H1 (cell line): ENCODE measurements at regions not wholly inside any gene's neighbourhood (a gene's known extent, or its start where the extent isn't known, plus 50 kb on each side); places are given as distances from the start of the nearest gene placed in this dataset.

ENCODE experiments used
- CTCF ChIA-PET: fragments of 300-600 bp; sonication (Branson Sonifier 250); formaldehyde crosslinking; loops from one replicate; lab custom pipeline; 2021; ENCODE audit not compliant: partially characterized antibody; lab: Charles Lee
- POLR2A ChIA-PET: fragments of 300-600 bp; sonication (Branson Sonifier 250); formaldehyde crosslinking; loops from one replicate; lab custom pipeline; 2021; ENCODE audit warnings: inconsistent platforms; ENCODE audit not compliant: partially characterized antibody; lab: Charles Lee
- DNase-seq, 2 experiments: peaks; one replicate each; pipeline versions ENCODE4 v3.0.0 to v3.0.0-alpha.2; 2010 to 2022; ENCODE audit warnings: low spot score in 2 of 2, low read depth in 1 of 2, mixed read lengths in 1 of 2
- FAIRE-seq: peaks from 2 replicates; lab custom pipeline; 2011; peaks lifted over from hg19 to GRCh38; lab: Jason Lieb, UNC
- H2AFZ ChIP-seq: 2 replicates; pipeline ENCODE4 v1.8.1; 2012; ENCODE audit warnings: low read length, inconsistent platforms
- H2AK5ac ChIP-seq: 2 replicates; pipeline ENCODE4 v1.6.1; 2013; ENCODE audit warnings: low read depth, low read length
- H2BK120ac ChIP-seq: replicated peaks from 2 replicates; pipeline ENCODE3; 2013; ENCODE audit warnings: low read depth, low read length, inconsistent platforms
- H2BK12ac ChIP-seq: 2 replicates; pipeline ENCODE4 v1.6.1; 2013; ENCODE audit warnings: low read depth, low read length
- H2BK15ac ChIP-seq: 2 replicates; pipeline ENCODE4 v1.6.1; 2013; ENCODE audit warnings: low read length
- H2BK20ac ChIP-seq: 2 replicates; pipeline ENCODE4 v1.6.1; 2013; ENCODE audit warnings: low read length
- H2BK5ac ChIP-seq: 2 replicates; pipeline ENCODE4 v1.6.1; 2013; ENCODE audit warnings: low read depth, low read length
- H3K14ac ChIP-seq: 2 replicates; pipeline ENCODE4 v1.6.1; 2013; ENCODE audit warnings: inconsistent platforms; ENCODE audit not compliant: insufficient read length
- H3K18ac ChIP-seq: 2 replicates; pipeline ENCODE4 v1.6.1; 2013; ENCODE audit warnings: low read length; ENCODE audit errors: extremely low read depth
- H3K23ac ChIP-seq: 2 replicates; pipeline ENCODE4 v1.6.1; 2013; ENCODE audit warnings: inconsistent platforms; ENCODE audit not compliant: insufficient read length
- H3K23me2 ChIP-seq: 2 replicates; pipeline ENCODE4 v1.6.1; 2013; ENCODE audit warnings: low read depth, low read length
- H3K27ac ChIP-seq: 2 replicates; pipeline ENCODE4 v1.6.1; 2011; ENCODE audit warnings: low read depth, low read length, inconsistent platforms
- H3K27me3 ChIP-seq, 4 experiments: replicated peaks in 1 of 4; 1 replicate in 1 of 4; 2 replicates in 3 of 4; pipeline versions ENCODE4 v1.6.1 to v1.8.1; 2011 to 2013; ENCODE audit warnings: low read length in 3 of 4, mild to moderate bottlenecking in 3 of 4, inconsistent platforms in 2 of 4, mixed read lengths in 2 of 4, moderate library complexity in 1 of 4; ENCODE audit not compliant: control insufficient read depth in 3 of 4, insufficient read depth in 3 of 4; ENCODE audit errors: extremely low read depth in 1 of 4
- H3K36me3 ChIP-seq, 4 experiments: 2 replicates each; pipeline versions ENCODE4 v1.6.1 to v1.8.1; 2011 to 2013; ENCODE audit warnings: mild to moderate bottlenecking in 4 of 4, low read length in 3 of 4, moderate library complexity in 2 of 4, control low read depth in 1 of 4, inconsistent platforms in 1 of 4; ENCODE audit not compliant: insufficient read depth in 4 of 4, control insufficient read depth in 2 of 4
- H3K4ac ChIP-seq: replicated peaks from 2 replicates; pipeline ENCODE3; 2013; ENCODE audit warnings: low read length, low read depth, mixed read lengths, inconsistent platforms; ENCODE audit not compliant: insufficient read length
- H3K4me1 ChIP-seq, 4 experiments: replicated peaks in 1 of 4; 1 replicate in 1 of 4; 2 replicates in 3 of 4; pipeline versions ENCODE4 v1.6.1 to v1.8.1; 2011 to 2013; ENCODE audit warnings: low read length in 3 of 4, inconsistent platforms in 2 of 4, mixed read lengths in 1 of 4; ENCODE audit not compliant: insufficient read depth in 4 of 4, control insufficient read depth in 3 of 4
- H3K4me2 ChIP-seq, 2 experiments: 2 replicates each; pipeline versions ENCODE4 v1.6.1 to v1.8.1; 2011 to 2013; ENCODE audit warnings: low read depth in 2 of 2, low read length in 2 of 2, control low read depth in 1 of 2, inconsistent platforms in 1 of 2, mild to moderate bottlenecking in 1 of 2; ENCODE audit not compliant: insufficient read depth in 1 of 2
- H3K4me3 ChIP-seq, 4 experiments: fragments of 200-600, 300-600 bp in 1 of 4; sonication (generic), shearing (Covaris generic), sonication (Bioruptor Twin) in 1 of 4; 2 replicates each; pipeline versions ENCODE4 v1.5.1 to v1.8.1; 2011 to 2016; ENCODE audit warnings: low read length in 4 of 4, low read depth in 3 of 4, control low read depth in 2 of 4, inconsistent platforms in 2 of 4, mild to moderate bottlenecking in 2 of 4, mixed read lengths in 1 of 4, moderate library complexity in 1 of 4; ENCODE audit not compliant: insufficient read depth in 2 of 4; ENCODE audit errors: extremely low read depth in 1 of 4
- H3K56ac ChIP-seq: replicated peaks from 2 replicates; pipeline ENCODE3; 2013; ENCODE audit warnings: low read depth, mild to moderate bottlenecking, mixed read lengths, low read length, inconsistent platforms; ENCODE audit not compliant: insufficient read length
- H3K79me1 ChIP-seq: 2 replicates; pipeline ENCODE4 v1.6.1; 2013; ENCODE audit warnings: low read depth, low read length, control low read depth
- H3K79me2 ChIP-seq, 2 experiments: 2 replicates each; pipeline versions ENCODE4 v1.6.1 to v1.8.1; 2012 to 2013; ENCODE audit warnings: low read length in 2 of 2, mild to moderate bottlenecking in 2 of 2, inconsistent platforms in 1 of 2; ENCODE audit not compliant: insufficient read depth in 2 of 2, control insufficient read depth in 1 of 2
- H3K9ac ChIP-seq, 4 experiments: replicated peaks in 1 of 4; 1 replicate in 1 of 4; 2 replicates in 3 of 4; pipeline versions ENCODE4 v1.6.1 to v1.8.1; 2011 to 2013; ENCODE audit warnings: low read depth in 3 of 4, low read length in 3 of 4, control low read depth in 2 of 4, mild to moderate bottlenecking in 2 of 4, moderate library complexity in 2 of 4, inconsistent platforms in 1 of 4; ENCODE audit errors: extremely low read depth in 1 of 4
- H3K9me3 ChIP-seq, 2 experiments: 2 replicates each; pipeline versions ENCODE4 v1.6.1 to v1.8.1; 2012 to 2013; ENCODE audit warnings: mild to moderate bottlenecking in 2 of 2, moderate library complexity in 2 of 2, control low read depth in 1 of 2, inconsistent platforms in 1 of 2, low read depth in 1 of 2, low read length in 1 of 2, mixed read lengths in 1 of 2; ENCODE audit not compliant: insufficient read depth in 2 of 2
- H4K20me1 ChIP-seq, 2 experiments: replicated peaks in 1 of 2; 2 replicates each; pipeline versions ENCODE3 to v1.8.1; 2011 to 2013; ENCODE audit warnings: inconsistent platforms in 2 of 2, low read length in 2 of 2, mild to moderate bottlenecking in 1 of 2; ENCODE audit not compliant: insufficient read depth in 2 of 2, control insufficient read depth in 1 of 2
- H4K5ac ChIP-seq: 2 replicates; pipeline ENCODE4 v1.6.1; 2013; ENCODE audit warnings: low read length, low read depth, mixed read lengths, inconsistent platforms; ENCODE audit not compliant: insufficient read length
- H4K8ac ChIP-seq: 2 replicates; pipeline ENCODE4 v1.8.0; 2013; ENCODE audit warnings: mild to moderate bottlenecking, moderate library complexity, low read length, inconsistent platforms; ENCODE audit not compliant: insufficient read depth; ENCODE audit errors: extremely low read depth
- H4K91ac ChIP-seq: replicated peaks from 2 replicates; pipeline ENCODE3; 2013; ENCODE audit warnings: low read length, mixed read lengths, inconsistent platforms; ENCODE audit not compliant: insufficient read length
- BACH1 ChIP-seq: IDR thresholded peaks from 2 replicates; pipeline ENCODE4 v1.6.1; 2012; ENCODE audit warnings: low read length, improper control_type of control experiment
- CREB1 ChIP-seq: IDR thresholded peaks from 2 replicates; pipeline ENCODE4 v1.6.1; 2012; ENCODE audit warnings: inconsistent platforms
- HDAC2 ChIP-seq, 2 experiments: fragments of 300-600 bp in 1 of 2; sonication (generic) in 1 of 2; IDR thresholded peaks; 2 replicates each; pipeline ENCODE4 v1.6.1; 2011 to 2012; ENCODE audit warnings: low read depth in 2 of 2, low read length in 2 of 2, mild to moderate bottlenecking in 2 of 2, moderate library complexity in 2 of 2, borderline replicate concordance in 1 of 2, inconsistent platforms in 1 of 2
- JUND ChIP-seq: IDR thresholded peaks from 2 replicates; pipeline ENCODE4 v1.6.1; 2011; ENCODE audit warnings: mild to moderate bottlenecking, improper control_type of control experiment, low read length
- KDM5A ChIP-seq: fragments of 200-600 bp; IDR thresholded peaks from 2 replicates; pipeline ENCODE4 v1.7.1; 2012; ENCODE audit warnings: mild to moderate bottlenecking, low read length, inconsistent platforms, mixed read lengths
- NRF1 ChIP-seq: IDR thresholded peaks from 2 replicates; pipeline ENCODE4 v1.6.1; 2011; ENCODE audit warnings: mild to moderate bottlenecking, low read depth, low read length, improper control_type of control experiment
- PHF8 ChIP-seq: fragments of 200-600 bp; sonication (generic); conservative IDR thresholded peaks from 2 replicates; pipeline ENCODE4 v1.7.1; 2012; ENCODE audit warnings: low read depth, mild to moderate bottlenecking, inconsistent platforms, low read length, moderate library complexity
- POU5F1 ChIP-seq: IDR thresholded peaks from 2 replicates; pipeline ENCODE4 v1.6.1; 2011; ENCODE audit warnings: low read depth, mild to moderate bottlenecking, low read length, moderate library complexity
- SAP30 ChIP-seq: fragments of 300-600 bp; sonication (generic); IDR thresholded peaks from 2 replicates; pipeline ENCODE4 v1.7.1; 2012; ENCODE audit warnings: low read length, moderate library complexity, mild to moderate bottlenecking, inconsistent platforms; ENCODE audit not compliant: insufficient read depth, insufficient replicate concordance
- SIN3A ChIP-seq, 2 experiments: IDR thresholded peaks in 1 of 2; conservative IDR thresholded peaks in 1 of 2; 2 replicates each; pipeline ENCODE4 v1.6.1; 2011 to 2012; ENCODE audit warnings: low read length in 2 of 2, improper control_type of control experiment in 1 of 2, low read depth in 1 of 2, mild to moderate bottlenecking in 1 of 2
- SRF ChIP-seq: IDR thresholded peaks from 2 replicates; pipeline ENCODE4 v1.6.1; 2011; ENCODE audit warnings: mild to moderate bottlenecking, low read depth, low read length, moderate library complexity
- SUZ12 ChIP-seq: fragments of 200-600 bp; sonication (generic); IDR thresholded peaks from 2 replicates; pipeline ENCODE4 v1.6.1; 2012; ENCODE audit warnings: mild to moderate bottlenecking, inconsistent platforms, low read length, moderate library complexity, mixed read lengths
- TAF1 ChIP-seq: IDR thresholded peaks from 2 replicates; pipeline ENCODE4 v1.6.1; 2011; ENCODE audit warnings: mild to moderate bottlenecking, low read depth, low read length
- TAF7 ChIP-seq: optimal IDR thresholded peaks from 2 replicates; pipeline ENCODE3; 2011; ENCODE audit warnings: low read depth, mild to moderate bottlenecking, inconsistent platforms, low read length, moderate library complexity, borderline replicate concordance
- WGBS, 2 experiments: shearing (Covaris generic) in 1 of 2; methylation state at CpG; one replicate each; pipeline versions ENCODE4 v1.1.6 to v1.1.7; 2013 to 2015; ENCODE audit warnings: low lambda C conversion rate in 2 of 2, mixed read lengths in 2 of 2, inconsistent platforms in 1 of 2, low coverage in 1 of 2, missing lambda C conversion rate in 1 of 2; ENCODE audit not compliant: insufficient replicate concordance in 2 of 2, insufficient coverage in 1 of 2, insufficient read length in 1 of 2; ENCODE audit errors: extremely low coverage in 1 of 2, missing lambda C conversion rate in 1 of 2; 5-methylcytosine and 5-hydroxymethylcytosine counted together
- TF ChIP-seq, protein P1 (sequence below): IDR thresholded peaks from 2 replicates; pipeline ENCODE4 v1.6.1; 2012; ENCODE audit warnings: inconsistent platforms

GRCh38 chr12:105699209-105699608 is 368.7 kb downstream of the C12orf75 start:
- H3K27me3 ChIP-seq = peaks cover 0 to 2% (median under 1%) of the 10 kb centered on the region in 4 experiments; a peak in 1 of 7 replicates
- no peak overlapping the region for H3K18ac ChIP-seq
- H4K20me1 ChIP-seq = no peaks in the 10 kb centered on the region
- H2AK5ac ChIP-seq = no peak overlapping the region
- DNase-seq = no peak
- WGBS, 2 experiments = 92% methylated on average over 1 of the region's 1 CpG; no CpG with 5 or more reads in 1 of the 2 experiments
- no peak overlapping the region for H3K14ac ChIP-seq
- H2BK5ac ChIP-seq = no peak overlapping the region
- H3K4me1 ChIP-seq = peaks cover 0 to 5% (median under 1%) of the 10 kb centered on the region in 4 experiments; a peak in 2 of 7 replicates
- no peak overlapping the region for H4K5ac ChIP-seq
- no peak overlapping the region for H2AFZ ChIP-seq
- H2BK12ac ChIP-seq = no peak overlapping the region
- no peak overlapping the region for H4K91ac ChIP-seq
- no peak overlapping the region for H3K4me2 ChIP-seq
- no peak overlapping the region for H3K9ac ChIP-seq
- no peak overlapping the region for H3K27ac ChIP-seq
- H2BK20ac ChIP-seq = no peak overlapping the region
- no peak overlapping the region for H3K4me3 ChIP-seq
- no peak overlapping the region for H3K4ac ChIP-seq
- no peak overlapping the region for H2BK15ac ChIP-seq
- CTCF ChIA-PET = no interaction called here
- H3K79me2 ChIP-seq = no peaks in the 10 kb centered on the region
- H2BK120ac ChIP-seq = no peak overlapping the region
- no peak overlapping the region for H4K8ac ChIP-seq
- no peaks in the 10 kb centered on the region for H3K23me2 ChIP-seq
- no peak overlapping the region for H3K23ac ChIP-seq
- H3K36me3 ChIP-seq = no peaks in the 10 kb centered on the region
- peaks cover 0 to 5% of the 10 kb centered on the region in 2 experiments; a peak in 1 of 4 replicates for H3K9me3 ChIP-seq
- POLR2A ChIA-PET = interaction anchor here (1.5 kb wide), 1 partner anchor 17 kb away, joined by 3 read pairs; no protein-coding TSS in a partner anchor
- no peak overlapping the region for H3K56ac ChIP-seq
- no peaks in the 10 kb centered on the region for H3K79me1 ChIP-seq
- no peak for FAIRE-seq
- TF ChIP-seq SRF (no peak), PHF8 (no peak), SUZ12 (no peak), BACH1 (no peak), POU5F1 (no peak), TAF7 (no peak), CREB1 (no peak), NRF1 (no peak), SAP30 (no peak), SIN3A (conservative IDR thresholded peaks at IDR 0.05 in 1 of 2, IDR thresholded peaks at IDR 0.05 in 1 of 2; ENCODE audit: low read depth in 1 of 2, low read length in 2 of 2) (no peak), JUND (no peak), HDAC2 (IDR thresholded peaks at IDR 0.05; ENCODE audit: borderline replicate concordance in 1 of 2, low read depth in 2 of 2, low read length in 2 of 2) (no peak), TAF1 (no peak), KDM5A (no peak)
- TF ChIP-seq, protein P1, sequence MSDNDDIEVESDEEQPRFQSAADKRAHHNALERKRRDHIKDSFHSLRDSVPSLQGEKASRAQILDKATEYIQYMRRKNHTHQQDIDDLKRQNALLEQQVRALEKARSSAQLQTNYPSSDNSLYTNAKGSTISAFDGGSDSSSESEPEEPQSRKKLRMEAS = no peak
